NCI-H2196 treated with DMSO at 0.1 percent for 48 hours (cell line): ENCODE measurements at regions not wholly inside any gene's neighbourhood (a gene's known extent, or its start where the extent isn't known, plus 50 kb on each side); places are given as distances from the start of the nearest gene placed in this dataset.

ENCODE experiments used
- DNase-seq: peaks from one replicate; lab custom pipeline; 2025; ENCODE audit not compliant: unreplicated experiment; lab: John Stamatoyannopoulos, UW

DNA sequence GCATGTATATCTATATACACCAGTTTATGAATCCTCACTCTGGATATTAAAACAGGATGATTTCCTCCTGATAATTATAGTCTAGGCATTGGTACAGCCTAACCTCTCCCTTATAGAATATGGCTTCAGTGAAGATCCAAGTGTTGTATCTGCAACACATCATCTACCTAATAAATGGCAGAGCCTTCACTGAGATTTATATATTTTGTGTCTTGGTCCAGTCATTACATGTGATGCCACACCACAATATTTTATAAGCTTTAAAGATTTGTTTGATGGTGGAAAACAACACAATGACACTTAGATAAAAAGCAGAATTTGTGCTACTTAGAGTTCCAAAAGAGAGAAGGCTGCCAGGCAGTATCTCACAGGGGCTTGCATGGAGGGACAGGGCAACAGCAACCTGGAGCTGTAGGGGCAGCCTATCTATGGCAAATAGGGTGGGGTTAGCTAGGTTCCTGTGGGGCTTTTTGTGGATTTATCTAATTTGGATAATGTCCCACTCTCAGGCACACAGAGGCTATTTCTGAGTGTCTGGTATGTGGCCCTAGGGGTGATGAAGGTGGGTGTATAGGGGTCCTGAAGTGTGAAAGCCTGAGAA, 1736.7 kb upstream of the PRR20A start:
- no peak for DNase-seq

- no peak for DNase-seq
These were observed 1730.1 kb upstream of the PRR20A start for GRCh38 chr13:55410398-55411330.

- DNase-seq: no peak
These were observed 1722.6 kb upstream of the PRR20A start for GRCh38 chr13:55418095-55418494.

DNA sequence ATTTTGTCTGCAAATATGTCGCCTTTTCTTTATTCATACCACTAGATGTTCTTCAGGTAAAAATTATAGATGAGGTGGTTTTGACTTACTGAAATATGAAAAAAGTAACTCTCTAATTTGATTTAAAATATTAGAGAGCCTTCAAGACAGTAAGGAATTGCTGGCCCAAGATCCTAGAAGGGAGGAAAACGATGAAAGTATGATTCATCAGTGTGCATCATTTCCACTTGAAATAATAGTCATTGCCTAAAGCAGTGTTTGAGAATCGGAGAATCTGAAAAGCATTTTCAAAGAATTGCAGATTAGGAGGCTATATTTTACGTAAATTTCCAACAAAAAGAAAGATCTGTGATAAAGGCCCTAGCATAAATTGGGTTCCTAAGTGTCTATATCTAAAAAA, 1707.9 kb upstream of the PRR20A start:
- DNase-seq: no peak

DNA sequence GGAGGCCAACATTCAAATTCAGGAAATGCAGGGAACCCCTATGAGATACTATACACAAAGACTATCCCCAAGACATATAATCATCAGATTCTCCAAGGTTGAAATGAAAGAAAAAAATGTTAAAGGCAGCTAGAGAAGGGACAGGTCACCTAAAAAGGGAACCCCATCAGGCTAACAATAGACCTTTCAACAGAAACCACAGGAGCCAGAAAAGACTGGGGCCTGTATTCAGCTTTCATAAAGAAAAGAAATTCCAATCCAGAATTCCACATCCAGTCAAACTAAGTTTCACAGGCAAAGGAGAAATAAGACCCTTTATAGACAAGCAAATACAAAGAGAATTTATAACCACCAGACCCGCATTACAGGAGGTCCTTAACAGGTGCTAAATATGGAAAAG, 1703.6 kb upstream of the PRR20A start:
- DNase-seq: no peak

- no peak for DNase-seq
These were observed 1701.3 kb upstream of the PRR20A start for GRCh38 chr13:55439450-55439849.

GRCh38 chr13:55440465-55441085, 1700.1 kb upstream of the PRR20A start:
- no peak for DNase-seq

- DNase-seq: no peak
These were observed 1676.5 kb upstream of the PRR20A start for GRCh38 chr13:55464222-55464621.

GRCh38 chr13:55467476-55467875, 1673.2 kb upstream of the PRR20A start:
- no peak for DNase-seq

- DNase-seq: no peak
These were observed 1657.0 kb upstream of the PRR20A start for GRCh38 chr13:55483626-55484158.

- DNase-seq: no peak
These were observed 1647.4 kb upstream of the PRR20A start for GRCh38 chr13:55493297-55493696.

- DNase-seq: no peak
These were observed 1643.2 kb upstream of the PRR20A start for GRCh38 chr13:55497486-55497885.

- DNase-seq: no peak
These were observed 1640.0 kb upstream of the PRR20A start for GRCh38 chr13:55500694-55501093.

- DNase-seq: no peak
These were observed 1624.1 kb upstream of the PRR20A start for GRCh38 chr13:55516610-55517009.

DNA sequence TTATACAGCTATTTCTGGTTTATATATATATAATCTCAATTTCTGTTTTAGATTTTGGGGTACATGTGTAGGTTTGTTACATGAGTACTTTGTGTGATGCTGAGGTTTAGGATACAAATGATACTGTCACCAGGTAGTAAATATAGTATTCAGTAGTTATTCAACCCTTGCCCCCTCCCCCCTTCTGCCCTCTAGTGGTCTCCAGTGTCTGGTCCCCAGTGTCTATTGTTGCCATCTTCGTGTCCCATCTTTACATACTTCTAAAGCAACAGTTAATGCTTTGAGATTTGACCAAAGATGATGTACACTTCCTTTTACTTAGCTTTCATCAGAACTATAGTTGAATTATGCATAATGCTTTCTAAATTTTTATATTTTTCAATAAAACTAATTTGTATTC, 1623.4 kb upstream of the PRR20A start:
- no peak for DNase-seq

- no peak for DNase-seq
These were observed 1612.3 kb upstream of the PRR20A start for GRCh38 chr13:55528434-55528833.

GRCh38 chr13:55534306-55534705, 1606.4 kb upstream of the PRR20A start:
- no peak for DNase-seq

DNA sequence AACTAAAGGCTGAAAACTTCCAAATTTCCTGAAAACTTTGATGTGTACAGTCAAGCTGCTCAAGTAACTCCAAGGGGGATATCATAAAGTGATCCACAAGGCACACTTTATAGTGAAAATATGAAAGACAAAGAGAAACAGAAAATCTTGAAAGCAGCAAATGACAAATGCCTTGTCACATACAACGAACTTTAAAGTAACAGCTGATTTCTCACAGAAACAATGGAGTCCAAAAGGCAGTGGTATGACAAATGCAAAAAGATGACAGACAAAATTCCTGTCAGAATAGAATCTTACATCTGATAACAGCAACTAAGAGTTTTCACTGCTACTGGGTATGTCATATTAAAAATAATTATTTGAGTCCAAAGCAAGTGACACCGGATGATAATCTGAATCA, 1602.3 kb upstream of the PRR20A start:
- DNase-seq: no peak

DNA sequence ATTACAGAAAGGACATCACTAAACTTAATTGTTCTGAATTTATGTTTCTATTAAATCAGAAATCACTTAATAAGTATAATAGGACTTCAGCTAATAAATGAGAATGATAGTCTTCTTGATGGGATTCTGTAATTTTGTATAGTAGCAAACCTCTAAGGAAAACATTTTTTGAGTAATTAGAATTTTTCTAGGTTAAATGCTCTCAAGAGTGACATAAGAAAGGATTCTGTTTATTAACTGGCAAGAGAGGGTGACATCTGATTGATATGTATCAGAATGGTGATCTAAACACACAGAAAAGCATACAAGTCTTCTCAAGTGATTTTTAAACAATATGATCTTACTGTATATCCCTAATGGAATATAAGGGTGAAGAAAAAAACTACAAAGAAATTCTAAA, 1597.7 kb upstream of the PRR20A start:
- DNase-seq: no peak

GRCh38 chr13:55550624-55551023, 1590.1 kb upstream of the PRR20A start:
- DNase-seq: no peak

DNA sequence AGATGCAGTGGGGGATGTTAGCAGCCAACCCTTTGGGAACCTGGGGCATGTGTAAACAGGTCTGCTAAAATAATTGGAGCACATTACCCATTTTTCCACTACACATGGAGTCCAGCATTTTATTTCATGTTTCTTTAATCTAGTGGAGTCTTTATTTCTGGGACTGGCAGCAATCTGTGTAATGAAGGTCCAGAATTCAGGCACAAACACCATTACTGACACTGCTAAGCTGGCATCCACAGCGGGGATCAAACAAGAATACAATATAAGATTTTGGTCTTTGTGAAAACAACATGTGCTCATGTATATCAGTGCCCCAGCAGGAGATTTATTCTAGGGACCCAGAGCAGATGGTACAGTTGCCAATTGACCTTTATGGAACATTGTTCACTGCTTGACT, 1587.0 kb upstream of the PRR20A start:
- no peak for DNase-seq

GRCh38 chr13:55554741-55555140, 1586.0 kb upstream of the PRR20A start:
- no peak for DNase-seq
